Suprapubic skin (tissue), 4 donors: ENCODE measurements at regions not wholly inside any gene's neighbourhood (a gene's known extent, or its start where the extent isn't known, plus 50 kb on each side); places are given as distances from the start of the nearest gene placed in this dataset.

Source experiments
- CTCF ChIP-seq, 2 donors: fragments of 200-600 bp in 1 of 2; fragments of 450-650 bp in 1 of 2; sonication (generic) in 1 of 2; IDR thresholded peaks; one replicate each; pipeline ENCODE4 v1.5.1; 2016 to 2019; ENCODE audit warnings: antibody characterized with exemption in 2 of 2, mild to moderate bottlenecking in 1 of 2, moderate library complexity in 1 of 2
- EP300 ChIP-seq: sonication (generic); formaldehyde crosslinking; IDR thresholded peaks from one replicate; pipeline ENCODE4 v1.6.1; 2017; ENCODE audit warnings: antibody characterized with exemption
- POLR2A ChIP-seq, 2 donors: fragments of 450-650 bp; IDR thresholded peaks; one replicate each; pipeline ENCODE4 v1.6.1; 2017; ENCODE audit warnings: antibody characterized with exemption in 2 of 2, mild to moderate bottlenecking in 2 of 2, moderate library complexity in 2 of 2
- POLR2AphosphoS5 ChIP-seq, 3 donors: sonication (generic); formaldehyde crosslinking; IDR thresholded peaks; one replicate each; pipeline ENCODE4 v1.6.1; 2017; ENCODE audit warnings: antibody characterized with exemption in 3 of 3

- TF ChIP-seq CTCF (IDR thresholded peaks at IDR 0.05): no peak
- no peak for TF ChIP-seq POLR2AphosphoS5 (IDR thresholded peaks at IDR 0.05)
- TF ChIP-seq POLR2A (IDR thresholded peaks at IDR 0.05): no peak
- no peak for TF ChIP-seq EP300
Measured at GRCh38 chr9:115369322-115369957, 251.5 kb upstream of the TNC start.
